ENCODE measurements at regions not wholly inside any gene's neighbourhood (a gene's known extent, or its start where the extent isn't known, plus 50 kb on each side); places are given as distances from the start of the nearest gene placed in this dataset.

- TF ChIP-seq EP300 (IDR thresholded peaks at IDR 0.05) (no peak), POLR2A (IDR thresholded peaks at IDR 0.05) (no peak), CTCF (IDR thresholded peaks at IDR 0.05) (no peak)
- Histone ChIP-seq H3K36me3 (no peaks in the 10 kb centered on the region), H3K27me3 (no peaks in the 10 kb centered on the region), H3K9me3 (no peaks in the 10 kb centered on the region), H3K4me1 (ENCODE audit: insufficient read depth) (no peaks in the 10 kb centered on the region), H3K27ac (no peak overlapping the region), H3K4me3 (no peak overlapping the region)
- DNase-seq: no peak
- intact Hi-C loops (cut with DNase I): no loop called here
- WGBS, 3 donors: 42 to 51% (median 44%) methylated on average over 2 of the region's 2 CpGs
Observed at GRCh38 chr2:84033347-84033974, 425.6 kb downstream of the SUCLG1 start.

- Histone ChIP-seq H3K36me3 (no peaks in the 10 kb centered on the region), H3K4me1 (ENCODE audit: insufficient read depth) (no peaks in the 10 kb centered on the region), H3K4me3 (no peak overlapping the region), H3K27ac (no peak overlapping the region), H3K27me3 (no peaks in the 10 kb centered on the region), H3K9me3 (no peaks in the 10 kb centered on the region)
- intact Hi-C loops (cut with DNase I): no loop called here
- 88 to 92% (median 91%) methylated on average over 5 of the region's 5 CpGs for whole genome bisulfite sequencing, 3 donors
- no peak for DNase-seq
- TF ChIP-seq POLR2A (IDR thresholded peaks at IDR 0.05): no peak
- TF ChIP-seq EP300 (IDR thresholded peaks at IDR 0.05): no peak
- TF ChIP-seq CTCF (IDR thresholded peaks at IDR 0.05): no peak
Observed at GRCh38 chr2:84031312-84032050, 427.6 kb downstream of the SUCLG1 start.

DNA sequence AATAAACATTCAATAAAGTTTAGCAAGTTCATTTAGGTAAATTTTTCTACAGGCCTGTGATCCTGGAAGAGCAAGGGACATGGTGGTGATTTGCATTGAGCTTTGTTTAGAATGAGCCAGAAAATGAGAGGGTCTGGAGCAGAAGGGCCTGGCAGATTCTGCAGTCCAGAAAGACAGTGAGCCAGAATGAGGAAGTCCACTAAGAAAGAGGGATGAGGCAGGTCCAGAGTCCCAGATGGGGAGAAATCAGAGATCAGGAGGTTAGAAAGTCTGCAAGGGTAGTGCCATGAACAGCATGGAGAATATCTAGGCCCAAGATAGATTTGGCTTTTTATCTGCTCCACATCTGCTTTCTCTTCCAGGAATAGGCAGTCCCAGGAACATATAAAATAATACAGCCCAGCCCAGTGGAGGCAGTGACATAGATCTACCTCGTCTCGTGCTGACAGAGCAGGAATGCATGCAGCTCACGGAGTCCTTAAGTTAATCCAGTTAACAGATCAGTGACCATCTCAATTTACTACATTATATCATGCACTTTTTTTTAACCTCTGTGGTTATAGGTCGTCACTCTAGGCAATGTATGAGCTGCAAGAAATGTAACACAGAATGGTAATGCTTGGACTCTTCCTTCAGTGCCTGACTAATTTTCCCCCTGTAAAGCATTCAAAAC lies 429.0 kb downstream of the SUCLG1 start:
- H3K4me3 ChIP-seq: no peak overlapping the region
- H3K9me3 ChIP-seq: no peaks in the 10 kb centered on the region
- intact Hi-C loops (cut with DNase I): no loop called here
- no peak for DNase-seq
- H3K27me3 ChIP-seq: no peaks in the 10 kb centered on the region
- TF ChIP-seq CTCF (IDR thresholded peaks at IDR 0.05) (no peak), EP300 (IDR thresholded peaks at IDR 0.05) (no peak), POLR2A (IDR thresholded peaks at IDR 0.05) (no peak)
- H3K4me1 ChIP-seq (ENCODE audit: insufficient read depth): no peaks in the 10 kb centered on the region
- WGBS, 3 donors: 82 to 92% (median 91%) methylated on average over 4 of the region's 4 CpGs
- H3K36me3 ChIP-seq: no peaks in the 10 kb centered on the region
- no peak overlapping the region for H3K27ac ChIP-seq

DNA sequence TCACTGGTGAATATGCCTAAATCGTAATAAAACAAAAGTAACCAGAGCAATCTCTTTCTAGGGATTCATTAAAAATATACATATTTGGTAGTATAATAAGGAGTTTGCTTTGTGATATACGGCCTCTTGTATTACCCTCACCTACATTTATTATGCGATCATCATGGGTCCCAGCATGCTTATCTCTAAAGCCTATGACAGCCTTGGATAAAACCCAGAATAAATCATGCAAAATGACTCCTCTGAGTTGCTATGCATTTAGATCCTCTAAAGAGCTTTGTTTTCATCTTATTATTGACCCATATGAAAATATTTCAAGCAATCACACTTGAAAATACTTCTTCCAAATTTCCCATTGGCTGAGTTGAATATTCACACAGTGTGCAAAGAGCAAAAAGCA lies 432.3 kb downstream of the SUCLG1 start:
- Histone ChIP-seq H3K4me1 (ENCODE audit: insufficient read depth) (no peaks in the 10 kb centered on the region), H3K9me3 (no peaks in the 10 kb centered on the region), H3K4me3 (no peak overlapping the region), H3K36me3 (no peaks in the 10 kb centered on the region), H3K27me3 (no peaks in the 10 kb centered on the region), H3K27ac (no peak overlapping the region)
- WGBS, 3 donors: 65 to 76% (median 76%) methylated on average over 3 of the region's 3 CpGs
- no peak for TF ChIP-seq POLR2A (IDR thresholded peaks at IDR 0.05)
- no peak for TF ChIP-seq EP300 (IDR thresholded peaks at IDR 0.05)
- TF ChIP-seq CTCF (IDR thresholded peaks at IDR 0.05): no peak
- intact Hi-C loops (cut with DNase I): no loop called here
- DNase-seq: no peak

All from ovary (tissue), 7 donors.